Stromal cell of bone marrow (primary cell): ENCODE measurements at regions not wholly inside any gene's neighbourhood (a gene's known extent, or its start where the extent isn't known, plus 50 kb on each side); places are given as distances from the start of the nearest gene placed in this dataset.
"Not testable (repeated sequence)": the region's sequence is repeated elsewhere in the genome, so short reads cannot be mapped to it uniquely, and the experiment has no call there.

Source experiments
- DNase-seq: peaks from one replicate; pipeline ENCODE4 v3.0.0-alpha.2; 2012; ENCODE audit warnings: low read depth

GRCh38 chrX:34576864-34577263, 80.2 kb downstream of the TMEM47 start:
- DNase-seq: no peak

DNA sequence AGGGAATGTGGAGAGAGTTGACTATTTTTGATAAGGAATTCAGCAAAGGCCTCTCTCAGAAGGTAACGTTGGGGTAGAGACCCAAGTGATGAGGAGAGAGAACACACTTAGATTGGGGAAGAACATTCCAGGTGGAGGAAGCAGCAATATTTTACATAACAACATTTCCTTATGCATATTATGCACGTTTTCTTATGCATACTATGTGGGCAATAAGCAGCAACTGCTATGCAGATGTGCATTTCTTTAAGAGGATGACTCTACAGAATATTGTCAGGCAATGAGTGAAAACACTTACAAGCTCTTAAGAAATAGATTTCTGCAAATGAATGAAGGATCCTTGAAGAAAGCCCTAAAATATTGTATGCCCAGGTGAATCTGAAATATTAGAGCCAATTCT, 91.1 kb downstream of the TMEM47 start:
- no peak for DNase-seq

- no peak for DNase-seq
These were observed 93.3 kb downstream of the TMEM47 start for GRCh38 chrX:34563804-34564203.

- no peak for DNase-seq
These were observed 94.0 kb downstream of the TMEM47 start for GRCh38 chrX:34563061-34563460.

GRCh38 chrX:34562006-34562405, 95.1 kb downstream of the TMEM47 start:
- no peak for DNase-seq

DNA sequence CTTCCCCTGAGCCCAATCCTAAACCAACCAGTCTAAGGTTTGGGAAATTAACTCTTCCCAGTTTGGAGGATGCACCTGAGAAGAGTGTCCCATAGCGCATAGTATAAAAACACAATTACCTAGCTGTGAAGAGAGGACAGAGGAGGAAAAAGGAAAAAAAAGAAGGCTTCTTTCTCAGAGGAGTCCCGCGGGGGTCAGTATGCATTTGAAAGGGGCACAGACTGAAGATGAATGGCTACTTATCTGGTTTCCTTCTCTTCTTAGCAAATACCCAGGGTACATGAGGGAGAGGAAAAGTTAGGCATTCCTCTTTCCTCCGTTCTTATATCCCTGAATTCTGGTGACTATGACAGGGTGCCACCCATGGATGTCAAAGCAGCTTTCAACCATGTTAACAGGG, 96.9 kb downstream of the TMEM47 start:
- DNase-seq: no peak

DNA sequence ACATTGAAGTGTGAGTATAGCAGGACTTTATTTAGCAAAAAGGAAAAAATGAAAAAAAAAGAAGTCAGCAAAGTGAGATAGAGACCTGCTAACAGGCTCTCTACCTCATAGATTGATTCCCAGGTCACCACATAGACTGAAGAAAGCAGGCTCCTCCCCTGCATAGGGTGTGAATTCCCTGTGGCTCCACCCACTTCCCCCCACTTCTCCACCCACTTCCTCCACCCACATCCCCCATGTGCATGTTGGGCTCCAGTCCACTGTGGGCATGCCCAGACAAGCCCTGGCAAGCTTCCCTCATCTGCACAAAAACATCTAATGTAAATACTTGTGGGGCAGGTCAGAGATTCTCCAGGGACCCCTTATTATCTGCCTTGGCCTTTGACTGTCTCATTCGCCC, 97.8 kb downstream of the TMEM47 start:
- DNase-seq: no peak

GRCh38 chrX:34557733-34558132, 99.4 kb downstream of the TMEM47 start:
- no peak for DNase-seq

DNA sequence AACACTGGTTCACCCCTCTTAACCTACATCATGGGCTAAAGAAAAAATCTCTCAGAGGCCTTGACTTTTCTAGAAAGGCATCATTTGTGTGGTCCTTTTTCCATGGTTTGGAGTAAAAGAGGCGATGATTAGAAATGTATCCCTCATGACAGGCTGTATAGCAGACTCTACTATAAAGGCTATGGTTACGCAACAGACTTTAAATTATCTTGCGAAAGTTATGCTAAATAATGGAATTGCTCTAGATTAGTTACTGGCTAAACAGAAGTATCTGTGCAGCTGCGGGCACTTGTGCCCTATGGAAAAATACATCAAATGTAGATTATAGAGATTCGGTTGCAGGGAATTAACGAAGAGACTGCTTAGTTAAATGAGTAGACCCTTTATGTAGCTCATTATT, 101.6 kb downstream of the TMEM47 start:
- no peak for DNase-seq

GRCh38 chrX:34546366-34546765, 110.7 kb downstream of the TMEM47 start:
- no peak for DNase-seq

DNA sequence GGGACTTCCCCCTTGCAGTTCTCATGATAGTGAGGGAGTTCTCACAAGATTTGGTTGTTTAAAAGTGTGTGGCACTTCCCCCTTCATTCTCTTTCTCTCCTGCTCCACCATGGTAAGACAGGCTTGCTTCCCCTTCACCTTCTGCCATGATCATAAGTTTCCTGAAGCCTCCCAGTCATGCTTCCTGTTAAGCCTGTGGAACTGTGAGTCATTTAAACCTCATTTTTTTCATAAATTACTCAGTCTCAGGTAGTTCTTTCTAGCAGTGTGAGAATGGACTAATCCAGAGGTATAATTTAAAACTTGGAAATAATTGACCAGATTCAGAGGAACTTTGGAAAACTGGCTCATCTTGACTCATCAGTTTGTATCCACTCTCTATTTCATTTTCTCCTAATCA, 129.0 kb downstream of the TMEM47 start:
- no peak for DNase-seq

GRCh38 chrX:34521563-34521962, 135.5 kb downstream of the TMEM47 start:
- DNase-seq: no peak

DNA sequence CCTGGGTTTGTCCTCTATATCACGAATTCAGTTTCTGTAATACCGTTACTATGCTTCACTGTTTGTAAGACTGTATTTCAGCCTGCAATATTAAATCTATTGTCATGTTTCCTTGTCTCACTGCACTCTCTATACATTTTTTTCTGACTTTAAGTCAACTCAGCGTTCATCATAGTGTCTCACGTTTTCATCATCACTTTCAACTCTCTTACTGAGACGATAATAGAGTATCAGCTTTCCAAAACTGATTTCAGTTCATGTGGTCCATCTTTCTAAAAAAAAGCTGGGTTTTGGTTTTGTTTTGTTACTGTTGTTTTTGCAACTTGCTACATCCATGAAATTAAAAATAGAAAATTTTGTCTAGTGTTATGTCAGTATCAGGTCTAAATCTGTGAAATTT, 147.7 kb downstream of the TMEM47 start:
- DNase-seq: no peak

DNA sequence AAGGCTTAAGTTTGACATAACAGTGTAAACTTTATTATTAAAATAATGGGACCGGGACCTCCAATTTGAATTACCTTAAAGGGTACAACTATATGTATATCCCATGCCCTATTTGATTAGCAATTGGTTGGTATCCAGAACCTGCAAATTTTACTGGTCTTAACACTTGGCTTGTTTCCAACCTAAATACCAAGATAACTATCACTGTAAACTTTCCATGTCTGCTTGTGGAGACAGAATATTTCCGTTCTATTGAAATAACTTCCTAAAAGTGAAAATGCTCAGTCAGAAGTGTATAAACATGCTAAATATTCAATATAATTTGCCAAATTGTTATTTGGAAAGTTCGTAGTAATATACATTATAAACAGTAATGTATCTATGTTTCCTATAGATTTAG, 154.0 kb downstream of the TMEM47 start:
- no peak for DNase-seq

- DNase-seq: no peak
These were observed 164.0 kb downstream of the TMEM47 start for GRCh38 chrX:34493086-34493485.

DNA sequence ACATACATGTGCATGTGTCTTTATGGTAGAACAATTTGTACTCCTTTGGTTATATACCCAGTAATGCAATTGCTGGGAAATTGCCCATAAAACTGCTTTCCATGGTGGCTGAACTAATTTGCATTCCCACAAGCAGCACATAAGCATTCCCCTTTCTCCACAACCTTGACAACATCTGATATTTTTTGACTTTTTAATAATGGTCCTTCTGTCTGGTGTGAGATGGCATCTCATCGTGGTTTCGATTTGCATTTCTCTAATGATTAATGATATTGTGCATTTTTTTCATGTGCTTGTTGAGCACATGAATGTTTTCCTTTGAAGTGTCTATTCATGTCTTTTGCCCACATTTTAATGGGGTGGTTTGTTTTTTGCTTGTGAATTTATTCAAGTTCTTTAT, 166.0 kb downstream of the TMEM47 start:
- DNase-seq: no peak

DNA sequence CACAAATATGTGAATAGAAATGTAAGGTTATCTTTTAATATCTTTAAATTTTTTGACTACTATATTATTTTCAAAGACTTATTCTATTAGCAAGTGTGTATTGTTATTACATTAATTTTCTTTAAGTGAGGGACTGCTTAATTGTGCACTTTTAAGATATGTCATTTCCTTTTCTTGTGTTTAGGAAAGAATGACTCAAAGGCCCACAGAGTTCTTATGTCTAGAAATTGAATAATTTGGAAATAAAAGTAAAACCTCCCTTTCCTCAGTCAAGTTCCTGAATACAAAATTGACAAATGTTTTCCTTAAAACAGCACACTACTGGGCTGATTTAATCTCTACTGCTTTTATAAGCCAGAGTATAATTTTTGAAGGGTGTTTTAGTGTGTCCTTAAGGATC, 169.7 kb downstream of the TMEM47 start:
- no peak for DNase-seq

- DNase-seq: no peak
These were observed 173.1 kb downstream of the TMEM47 start for GRCh38 chrX:34483980-34484379.

- no peak for DNase-seq
These were observed 186.6 kb downstream of the TMEM47 start for GRCh38 chrX:34470507-34470906.

GRCh38 chrX:34467437-34467836, 189.6 kb downstream of the TMEM47 start:
- DNase-seq: no peak

DNA sequence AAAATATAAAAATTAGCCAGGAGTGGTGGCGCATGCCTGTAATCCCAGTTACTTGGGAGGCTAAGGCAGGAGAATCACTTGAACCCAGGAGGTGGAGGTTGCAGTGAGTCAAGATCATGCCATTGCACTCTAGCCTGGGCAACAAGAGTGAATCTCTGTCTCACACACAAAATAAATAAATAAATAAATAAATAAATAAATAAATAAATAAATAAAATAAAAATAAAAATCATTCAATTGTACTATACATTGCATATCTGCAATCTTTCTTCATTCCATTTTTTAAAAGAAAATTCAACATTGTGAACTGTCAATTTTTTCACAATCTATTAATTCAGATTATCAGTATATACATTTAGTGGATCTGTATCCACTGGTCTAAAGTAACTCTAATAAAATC, 193.9 kb downstream of the TMEM47 start:
- DNase-seq: not testable (repeated sequence)

- not testable (repeated sequence) for DNase-seq
These were observed 199.2 kb downstream of the TMEM47 start for GRCh38 chrX:34457850-34458249.

GRCh38 chrX:34437586-34437985, 219.5 kb downstream of the TMEM47 start:
- no peak for DNase-seq

DNA sequence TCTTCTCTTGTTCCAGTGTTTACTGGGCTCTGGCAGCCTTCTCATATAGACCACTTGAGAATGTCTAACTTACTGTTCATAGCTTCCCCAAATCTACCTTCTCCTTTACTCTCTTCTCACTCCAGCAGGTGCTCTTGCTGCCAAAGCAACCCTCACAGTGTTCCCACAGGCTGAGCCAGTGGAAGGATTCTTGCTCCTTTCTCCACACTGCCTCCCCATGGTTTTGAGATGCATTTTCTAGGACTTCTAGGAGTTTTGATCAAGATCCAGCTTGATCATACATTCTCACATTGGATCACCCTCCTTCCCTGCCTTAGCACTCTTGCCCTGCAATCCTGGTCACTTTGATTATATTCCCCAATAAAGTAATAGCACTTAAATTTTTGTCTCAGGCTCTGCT, 230.8 kb downstream of the TMEM47 start:
- no peak for DNase-seq

DNA sequence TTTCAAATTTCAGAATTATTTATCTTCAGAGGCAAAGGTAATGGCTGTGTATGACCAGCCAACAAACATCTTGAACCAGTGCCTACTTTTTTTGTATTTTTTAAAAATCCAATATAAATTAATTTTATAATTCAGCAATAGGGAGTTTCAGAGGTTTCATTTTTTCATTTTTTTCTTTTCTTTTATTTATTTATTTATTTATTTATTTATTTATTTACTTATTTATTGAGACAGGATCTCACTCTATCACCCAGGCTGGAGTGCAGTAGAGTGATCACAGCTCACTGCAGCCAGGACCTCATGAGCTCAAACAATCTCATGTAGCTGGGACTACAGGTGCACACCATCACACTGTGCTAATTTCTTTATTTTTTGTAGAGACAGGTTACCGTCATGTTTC, 250.5 kb downstream of the TMEM47 start:
- no peak for DNase-seq
